A673 (cell line): ENCODE measurements at regions not wholly inside any gene's neighbourhood (a gene's known extent, or its start where the extent isn't known, plus 50 kb on each side); places are given as distances from the start of the nearest gene placed in this dataset.

Experiments used
- BruUV-seq: library from RNA; stranded (reverse); fragments of 400-500 nt; replicated peaks from 2 replicates; lab custom pipeline; 2021; lab: Mats Ljungman, UMichigan
- CTCF ChIA-PET: fragments of 300-600 bp; sonication (Branson Sonifier 250); formaldehyde crosslinking; loops from one replicate; lab custom pipeline; 2022; ENCODE audit warnings: antibody characterized with exemption; lab: Charles Lee
- POLR2A ChIA-PET: fragments of 300-600 bp; sonication (Branson Sonifier 250); formaldehyde crosslinking; loops from one replicate; lab custom pipeline; 2022; ENCODE audit warnings: antibody characterized with exemption; ENCODE audit not compliant: low non-redundant PET; lab: Charles Lee
- DNase-seq: peaks from one replicate; pipeline ENCODE4 v3.0.0-alpha.2; 2015; ENCODE audit warnings: low spot score
- H3K27ac ChIP-seq: fragments of 200-600 bp; sonication (generic); 2 replicates; pipeline ENCODE4 v1.5.1; 2016; ENCODE audit warnings: mixed run types, low read depth, mild to moderate bottlenecking, mixed read lengths, antibody characterized with exemption, low read length; ENCODE audit not compliant: poor library complexity, severe bottlenecking
- H3K27me3 ChIP-seq: fragments of 200-600 bp; sonication (generic); replicated peaks from 2 replicates; pipeline ENCODE4 v1.6.1; 2017; ENCODE audit warnings: mixed run types, low read depth, mild to moderate bottlenecking, mixed read lengths, antibody characterized with exemption, low read length; ENCODE audit not compliant: insufficient read depth, poor library complexity
- H3K36me3 ChIP-seq: fragments of 200-600 bp; sonication (generic); 2 replicates; pipeline ENCODE4 v1.6.1; 2016; ENCODE audit warnings: mixed run types, mild to moderate bottlenecking, mixed read lengths, antibody characterized with exemption, low read length; ENCODE audit not compliant: insufficient read depth, poor library complexity, severe bottlenecking
- H3K4me1 ChIP-seq: fragments of 200-600 bp; sonication (generic); 2 replicates; pipeline ENCODE4 v1.6.1; 2017; ENCODE audit warnings: mixed run types, mild to moderate bottlenecking, mixed read lengths, antibody characterized with exemption, low read length; ENCODE audit not compliant: insufficient read depth, poor library complexity, severe bottlenecking
- H3K4me3 ChIP-seq: fragments of 200-600 bp; sonication (generic); 2 replicates; pipeline ENCODE4 v1.5.1; 2016; ENCODE audit warnings: low read depth, mixed run types, mild to moderate bottlenecking, mixed read lengths, low read length; ENCODE audit not compliant: poor library complexity, severe bottlenecking
- H3K9me3 ChIP-seq: fragments of 200-600 bp; sonication (generic); 2 replicates; pipeline ENCODE4 v1.6.1; 2016; ENCODE audit warnings: mixed run types, low read depth, mild to moderate bottlenecking, mixed read lengths, antibody characterized with exemption, low read length; ENCODE audit not compliant: poor library complexity, severe bottlenecking
- EZH2 ChIP-seq: fragments of 200-600 bp; sonication (generic); IDR thresholded peaks from 2 replicates; pipeline ENCODE4 v1.6.1; 2017; ENCODE audit warnings: borderline replicate concordance, low read depth, mild to moderate bottlenecking, mixed read lengths, antibody characterized with exemption, low read length; ENCODE audit not compliant: poor library complexity, severe bottlenecking
- intact Hi-C: fragments of 100-400 bp; cut with micrococcal nuclease; formaldehyde crosslinking; loops from one replicate; pipeline ENCODE4 v1.10.0; 2022; ENCODE audit not compliant: unreplicated experiment
- TF ChIP-seq, protein P1 (sequence below): fragments of 300-800, 200-600 bp; sonication (generic); conservative IDR thresholded peaks from 2 replicates; pipeline ENCODE4 v1.5.1; 2017; ENCODE audit warnings: low read depth, mild to moderate bottlenecking, antibody characterized with exemption, low read length, moderate library complexity, mixed read lengths

DNA sequence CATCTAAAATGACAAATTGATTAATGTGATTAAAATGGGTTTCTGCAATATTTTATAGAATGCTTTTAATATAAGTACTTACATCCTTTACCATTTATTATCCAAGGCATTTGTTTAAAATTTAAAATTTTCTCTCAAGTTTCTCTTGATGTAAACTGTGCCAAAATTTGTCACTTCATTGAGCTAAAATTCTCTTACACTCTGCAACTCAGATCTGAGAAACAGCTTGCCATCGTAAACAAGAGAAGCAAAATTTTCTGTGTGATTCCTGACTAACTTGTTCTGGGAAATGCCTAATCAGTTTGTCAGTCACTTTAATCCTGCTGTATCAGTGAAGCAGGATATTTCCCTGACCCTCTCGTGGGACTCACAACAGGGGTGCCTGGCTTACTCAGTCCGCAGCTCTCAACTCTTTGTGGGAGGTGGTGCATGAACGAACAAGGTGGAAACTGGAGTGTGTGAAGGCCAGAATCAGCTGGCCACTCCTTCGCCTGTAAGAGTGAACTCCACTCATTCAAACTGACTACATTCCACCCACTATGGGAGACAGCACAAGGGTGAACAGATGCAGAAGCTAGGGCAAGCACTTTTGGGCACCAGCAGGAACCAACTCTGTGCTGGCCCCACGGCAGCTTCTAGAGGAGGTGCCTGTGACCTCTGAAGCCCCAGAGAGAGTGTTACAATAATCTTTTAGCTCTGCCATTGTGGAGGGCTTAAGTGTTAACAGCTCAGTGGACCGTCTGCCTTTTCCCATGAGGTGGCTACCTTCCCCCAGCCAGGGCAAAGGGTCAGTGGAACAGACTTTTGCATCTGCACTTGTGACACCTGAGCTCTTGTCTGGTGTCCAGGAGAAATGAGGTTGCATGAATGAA, 349.4 kb downstream of the FAT4 start:
- Histone ChIP-seq H3K36me3 (no peaks in the 10 kb centered on the region), H3K27ac (no peak overlapping the region), H3K4me1 (no peaks in the 10 kb centered on the region), H3K4me3 (no peak overlapping the region), H3K9me3 (no peaks in the 10 kb centered on the region), H3K27me3 (no peaks in the 10 kb centered on the region)
- ChIA-PET POLR2A (no interaction called here), CTCF (no interaction called here)
- TF ChIP-seq, protein P1, sequence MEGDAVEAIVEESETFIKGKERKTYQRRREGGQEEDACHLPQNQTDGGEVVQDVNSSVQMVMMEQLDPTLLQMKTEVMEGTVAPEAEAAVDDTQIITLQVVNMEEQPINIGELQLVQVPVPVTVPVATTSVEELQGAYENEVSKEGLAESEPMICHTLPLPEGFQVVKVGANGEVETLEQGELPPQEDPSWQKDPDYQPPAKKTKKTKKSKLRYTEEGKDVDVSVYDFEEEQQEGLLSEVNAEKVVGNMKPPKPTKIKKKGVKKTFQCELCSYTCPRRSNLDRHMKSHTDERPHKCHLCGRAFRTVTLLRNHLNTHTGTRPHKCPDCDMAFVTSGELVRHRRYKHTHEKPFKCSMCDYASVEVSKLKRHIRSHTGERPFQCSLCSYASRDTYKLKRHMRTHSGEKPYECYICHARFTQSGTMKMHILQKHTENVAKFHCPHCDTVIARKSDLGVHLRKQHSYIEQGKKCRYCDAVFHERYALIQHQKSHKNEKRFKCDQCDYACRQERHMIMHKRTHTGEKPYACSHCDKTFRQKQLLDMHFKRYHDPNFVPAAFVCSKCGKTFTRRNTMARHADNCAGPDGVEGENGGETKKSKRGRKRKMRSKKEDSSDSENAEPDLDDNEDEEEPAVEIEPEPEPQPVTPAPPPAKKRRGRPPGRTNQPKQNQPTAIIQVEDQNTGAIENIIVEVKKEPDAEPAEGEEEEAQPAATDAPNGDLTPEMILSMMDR = no peak
- TF ChIP-seq EZH2 = no peak
- intact Hi-C loops = no loop called here
- no TSS peak for BruUV-seq
- no peak for DNase-seq

DNA sequence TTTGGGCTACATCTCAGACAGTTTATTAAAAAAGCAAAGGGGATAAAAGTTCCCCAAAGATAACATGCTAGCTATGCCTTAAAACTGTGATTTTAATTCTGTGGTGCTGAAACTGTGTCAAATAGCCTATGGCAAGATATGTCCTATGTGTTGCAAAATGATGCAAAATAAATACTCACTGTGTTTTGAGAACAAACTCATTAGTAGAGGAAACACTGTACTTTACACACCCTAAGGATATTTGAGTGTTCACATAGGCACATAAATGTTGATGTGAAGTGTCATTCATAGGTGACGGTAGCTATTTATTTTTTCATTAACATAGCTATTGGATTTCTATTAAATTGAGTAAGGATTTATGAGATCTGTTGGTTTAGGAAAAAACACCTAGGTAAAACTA, 351.9 kb downstream of the FAT4 start:
- Histone ChIP-seq H3K9me3 (no peaks in the 10 kb centered on the region), H3K27ac (no peak overlapping the region), H3K4me1 (no peaks in the 10 kb centered on the region), H3K36me3 (no peaks in the 10 kb centered on the region), H3K4me3 (no peak overlapping the region), H3K27me3 (no peaks in the 10 kb centered on the region)
- CTCF ChIA-PET = no interaction called here
- no peak for DNase-seq
- POLR2A ChIA-PET = interaction anchor here (0.6 kb wide), 1 partner anchor 55 kb away, joined by 3 read pairs; no protein-coding TSS in a partner anchor
- intact Hi-C loops = no loop called here
- TF ChIP-seq EZH2 = no peak
- TF ChIP-seq, protein P1 = no peak
- BruUV-seq = no TSS peak

DNA sequence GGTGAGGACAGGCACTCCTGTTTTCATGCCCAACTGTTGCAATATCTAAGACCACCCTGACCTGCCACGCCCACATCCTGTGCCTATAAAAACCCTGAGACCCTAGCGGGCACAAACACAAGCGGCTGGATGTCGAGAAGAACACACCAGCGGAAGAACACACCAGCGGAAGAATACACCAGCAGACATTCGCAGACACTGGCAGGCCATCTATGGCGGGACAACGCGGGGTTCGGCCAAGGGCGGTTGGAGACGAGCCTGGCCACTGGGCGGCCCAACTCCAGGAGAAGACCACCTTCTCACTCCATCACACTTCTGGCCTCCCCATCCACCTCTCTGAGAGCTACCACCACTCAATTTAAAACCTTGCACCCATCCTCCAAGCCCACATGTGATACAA, 361.4 kb downstream of the FAT4 start:
- CTCF ChIA-PET = no interaction called here

More for the DNA sequence above, 361.4 kb downstream of the FAT4 start:
- DNase-seq = no peak
- Histone ChIP-seq H3K27me3 (no peaks in the 10 kb centered on the region), H3K27ac (no peak overlapping the region), H3K36me3 (no peaks in the 10 kb centered on the region), H3K4me1 (no peaks in the 10 kb centered on the region), H3K4me3 (no peak overlapping the region), H3K9me3 (no peaks in the 10 kb centered on the region)
- BruUV-seq = no TSS peak
- intact Hi-C loops = no loop called here
- POLR2A ChIA-PET = no interaction called here
- TF ChIP-seq, protein P1 = no peak
- no peak for TF ChIP-seq EZH2
